Tongue (tissue), 1 donor: ENCODE measurements at regions not wholly inside any gene's neighbourhood (a gene's known extent, or its start where the extent isn't known, plus 50 kb on each side); places are given as distances from the start of the nearest gene placed in this dataset.

ENCODE experiments used
- DNase-seq: peaks from one replicate; pipeline ENCODE4 v3.0.0-alpha.2; 2015

GRCh38 chr14:45359746-45360145, 106.7 kb upstream of the MIS18BP1 start:
- DNase-seq, result no peak

GRCh38 chr14:45332360-45332988, 79.5 kb upstream of the MIS18BP1 start:
- no peak for DNase-seq

GRCh38 chr14:45308745-45309397, 55.9 kb upstream of the MIS18BP1 start:
- no peak for DNase-seq
